ENCODE measurements at regions not wholly inside any gene's neighbourhood (a gene's known extent, or its start where the extent isn't known, plus 50 kb on each side); places are given as distances from the start of the nearest gene placed in this dataset.

DNA sequence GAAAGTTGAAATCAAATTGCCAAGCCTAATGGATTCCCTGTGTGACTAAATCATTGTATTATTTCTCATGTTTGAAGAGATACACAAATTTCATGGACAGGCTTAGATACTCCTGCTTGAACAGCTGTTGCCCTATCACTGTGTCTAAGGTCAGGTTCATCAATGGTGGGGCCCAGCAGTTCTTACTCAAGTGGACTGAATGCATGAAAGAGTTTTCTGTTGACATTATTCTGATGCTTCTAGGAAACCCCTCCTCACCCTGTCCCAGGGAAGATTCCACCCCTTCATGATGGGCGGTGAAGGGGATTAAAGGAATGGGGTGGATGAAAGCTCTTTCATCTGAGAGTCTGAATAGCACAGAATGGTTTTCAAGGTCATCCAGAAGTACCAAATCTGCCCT lies 148.8 kb downstream of the INO80D start:
- Histone ChIP-seq H3K4me1 (no peaks in the 10 kb centered on the region), H3K27ac (no peak overlapping the region), H3K9me3 (no peaks in the 10 kb centered on the region), H3K36me3 (no peaks in the 10 kb centered on the region), H3K27me3 (no peaks in the 10 kb centered on the region), H3K4me3 (no peak overlapping the region)
- intact Hi-C loops (cut with DNase I; ENCODE audit: low total_unique reads): no loop called here
- TF ChIP-seq POLR2A (IDR thresholded peaks at IDR 0.05): no peak
- TF ChIP-seq, protein P1, sequence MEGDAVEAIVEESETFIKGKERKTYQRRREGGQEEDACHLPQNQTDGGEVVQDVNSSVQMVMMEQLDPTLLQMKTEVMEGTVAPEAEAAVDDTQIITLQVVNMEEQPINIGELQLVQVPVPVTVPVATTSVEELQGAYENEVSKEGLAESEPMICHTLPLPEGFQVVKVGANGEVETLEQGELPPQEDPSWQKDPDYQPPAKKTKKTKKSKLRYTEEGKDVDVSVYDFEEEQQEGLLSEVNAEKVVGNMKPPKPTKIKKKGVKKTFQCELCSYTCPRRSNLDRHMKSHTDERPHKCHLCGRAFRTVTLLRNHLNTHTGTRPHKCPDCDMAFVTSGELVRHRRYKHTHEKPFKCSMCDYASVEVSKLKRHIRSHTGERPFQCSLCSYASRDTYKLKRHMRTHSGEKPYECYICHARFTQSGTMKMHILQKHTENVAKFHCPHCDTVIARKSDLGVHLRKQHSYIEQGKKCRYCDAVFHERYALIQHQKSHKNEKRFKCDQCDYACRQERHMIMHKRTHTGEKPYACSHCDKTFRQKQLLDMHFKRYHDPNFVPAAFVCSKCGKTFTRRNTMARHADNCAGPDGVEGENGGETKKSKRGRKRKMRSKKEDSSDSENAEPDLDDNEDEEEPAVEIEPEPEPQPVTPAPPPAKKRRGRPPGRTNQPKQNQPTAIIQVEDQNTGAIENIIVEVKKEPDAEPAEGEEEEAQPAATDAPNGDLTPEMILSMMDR (IDR thresholded peaks at IDR 0.05): no peak
- DNase-seq: no peak

DNA sequence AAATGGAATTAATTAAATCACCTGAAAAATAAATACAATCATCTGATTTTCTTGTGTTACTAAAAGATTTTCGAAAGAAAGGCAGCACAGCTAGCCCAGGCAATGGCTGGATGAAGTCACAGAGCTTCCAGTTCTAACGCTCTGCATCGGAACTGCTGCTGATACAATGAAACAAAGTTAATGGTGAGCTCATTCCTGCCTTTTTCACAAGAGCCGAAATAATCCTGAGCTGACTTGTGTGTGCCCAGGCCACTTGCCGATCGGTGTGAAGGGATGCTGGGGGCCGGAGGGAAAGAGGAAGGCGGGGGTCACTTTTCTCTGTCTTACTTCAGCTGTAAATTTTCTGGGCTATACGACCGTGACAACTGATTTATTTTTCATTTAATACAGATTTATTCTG lies 149.5 kb downstream of the INO80D start:
- H3K36me3 ChIP-seq: no peaks in the 10 kb centered on the region
- no peaks in the 10 kb centered on the region for H3K27me3 ChIP-seq
- H3K4me3 ChIP-seq: no peak overlapping the region
- no peak for DNase-seq
- intact Hi-C loops (cut with DNase I; ENCODE audit: low total_unique reads): no loop called here
- no peak overlapping the region for H3K27ac ChIP-seq
- no peaks in the 10 kb centered on the region for H3K4me1 ChIP-seq
- no peaks in the 10 kb centered on the region for H3K9me3 ChIP-seq
- no peak for TF ChIP-seq POLR2A (IDR thresholded peaks at IDR 0.05)
- TF ChIP-seq, protein P1 (IDR thresholded peaks at IDR 0.05): no peak

DNA sequence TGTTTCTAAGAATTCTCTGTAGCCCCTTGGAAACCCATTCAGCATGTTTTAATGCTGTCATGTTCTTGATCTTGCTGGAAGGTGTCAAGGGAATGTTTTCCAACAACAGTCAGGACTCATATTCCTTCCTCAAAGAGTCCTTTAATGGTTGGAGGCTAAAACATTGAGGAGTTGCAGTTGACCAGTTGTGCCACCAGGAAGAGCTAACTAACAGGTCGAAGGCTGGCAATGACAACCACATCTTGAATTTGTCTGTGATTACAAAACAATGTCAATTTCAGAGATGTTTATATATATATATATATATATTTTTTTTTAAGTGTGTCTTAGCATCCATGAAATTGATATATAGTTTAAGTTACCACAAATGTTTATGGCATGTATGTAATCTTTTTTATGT lies 151.5 kb downstream of the INO80D start:
- no peak overlapping the region for H3K27ac ChIP-seq
- H3K9me3 ChIP-seq: no peaks in the 10 kb centered on the region
- no peaks in the 10 kb centered on the region for H3K4me1 ChIP-seq
- TF ChIP-seq, protein P1 (IDR thresholded peaks at IDR 0.05): no peak
- TF ChIP-seq POLR2A (IDR thresholded peaks at IDR 0.05): no peak
- intact Hi-C loops (cut with DNase I; ENCODE audit: low total_unique reads): no loop called here
- H3K27me3 ChIP-seq: no peaks in the 10 kb centered on the region
- no peak for DNase-seq
- H3K36me3 ChIP-seq: no peaks in the 10 kb centered on the region
- no peak overlapping the region for H3K4me3 ChIP-seq

DNA sequence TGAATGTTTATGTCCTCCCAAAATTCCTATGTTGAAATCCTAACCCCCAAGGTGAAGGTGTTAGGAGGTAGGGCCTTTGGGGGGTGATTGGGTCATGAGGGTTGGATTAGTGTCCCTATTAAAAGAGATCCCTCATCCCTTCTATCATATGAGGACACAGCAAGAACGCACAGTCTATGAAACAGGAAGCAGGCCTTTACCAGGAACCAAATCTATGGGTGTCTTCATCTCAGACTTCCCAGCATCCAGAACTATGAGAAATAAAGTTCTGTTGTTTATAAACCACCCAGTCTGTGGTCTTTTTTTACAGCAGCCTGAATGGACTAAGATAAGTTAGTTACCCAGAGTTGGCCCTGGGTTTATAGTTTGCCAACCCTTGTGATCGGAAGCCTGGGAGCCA lies 153.1 kb downstream of the INO80D start:
- Histone ChIP-seq H3K36me3 (no peaks in the 10 kb centered on the region), H3K27ac (no peak overlapping the region), H3K9me3 (no peaks in the 10 kb centered on the region), H3K4me3 (no peak overlapping the region), H3K4me1 (no peaks in the 10 kb centered on the region), H3K27me3 (no peaks in the 10 kb centered on the region)
- TF ChIP-seq, protein P1 (IDR thresholded peaks at IDR 0.05): no peak
- TF ChIP-seq POLR2A (IDR thresholded peaks at IDR 0.05): no peak
- DNase-seq: no peak
- intact Hi-C loops (cut with DNase I; ENCODE audit: low total_unique reads): no loop called here

DNA sequence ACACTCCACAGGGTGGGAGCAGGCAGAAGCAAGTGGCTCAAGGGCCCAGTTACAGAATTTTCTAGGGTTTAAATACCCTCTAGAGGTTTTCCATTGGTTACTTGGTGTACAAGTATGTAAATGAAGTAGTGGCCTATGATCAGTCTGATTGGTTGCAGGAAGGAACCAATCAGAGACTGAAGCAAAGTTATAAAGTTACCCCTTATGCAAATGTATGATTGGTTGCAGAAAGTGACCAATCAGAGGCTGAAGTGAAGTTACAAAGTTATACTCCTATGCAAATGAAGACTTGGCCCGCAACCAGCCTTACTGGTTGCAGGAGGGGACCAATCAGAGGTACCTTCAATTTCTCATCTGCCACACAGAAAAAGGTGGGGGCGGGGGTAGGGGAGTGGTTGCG lies 154.6 kb downstream of the INO80D start:
- no peak overlapping the region for H3K27ac ChIP-seq
- intact Hi-C loops (cut with DNase I; ENCODE audit: low total_unique reads): no loop called here
- no peaks in the 10 kb centered on the region for H3K4me1 ChIP-seq
- TF ChIP-seq, protein P1 (IDR thresholded peaks at IDR 0.05): no peak
- TF ChIP-seq POLR2A (IDR thresholded peaks at IDR 0.05): no peak
- no peaks in the 10 kb centered on the region for H3K36me3 ChIP-seq
- no peaks in the 10 kb centered on the region for H3K27me3 ChIP-seq
- DNase-seq: no peak
- no peaks in the 10 kb centered on the region for H3K9me3 ChIP-seq
- H3K4me3 ChIP-seq: no peak overlapping the region

Measured in uterus (tissue), 3 donors.